ENCODE measurements at regions not wholly inside any gene's neighbourhood (a gene's known extent, or its start where the extent isn't known, plus 50 kb on each side); places are given as distances from the start of the nearest gene placed in this dataset.

DNA sequence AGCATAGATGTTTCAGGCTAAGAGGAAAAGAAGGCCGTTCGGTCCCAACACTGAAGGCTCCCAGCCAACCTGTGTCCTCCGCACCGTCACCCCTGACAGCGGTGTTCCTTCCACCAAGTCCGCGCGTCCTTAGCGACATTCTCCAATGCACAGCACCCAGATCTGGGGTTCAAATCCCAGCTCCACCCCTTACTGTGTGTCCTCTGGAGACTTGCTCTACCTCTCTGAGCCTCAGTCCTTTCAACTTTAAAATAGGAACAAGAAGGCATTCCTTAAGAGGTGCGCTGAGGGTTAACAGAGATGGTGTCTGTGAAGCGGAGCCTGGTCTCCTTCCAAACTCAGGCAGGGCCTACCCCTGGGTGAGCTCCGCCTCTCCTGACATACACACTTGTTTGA lies 224.0 kb downstream of the MN1 start:
- no peak for DNase-seq (ENCODE audit: low spot score, unreplicated experiment)
- no peak overlapping the region for H3K4me3 Mint-ChIP-seq (ENCODE audit: low read depth)
- H3K4me1 Mint-ChIP-seq (ENCODE audit: low read depth) = peaks cover 3% of the 10 kb centered on the region
- TF ChIP-seq, protein P1, sequence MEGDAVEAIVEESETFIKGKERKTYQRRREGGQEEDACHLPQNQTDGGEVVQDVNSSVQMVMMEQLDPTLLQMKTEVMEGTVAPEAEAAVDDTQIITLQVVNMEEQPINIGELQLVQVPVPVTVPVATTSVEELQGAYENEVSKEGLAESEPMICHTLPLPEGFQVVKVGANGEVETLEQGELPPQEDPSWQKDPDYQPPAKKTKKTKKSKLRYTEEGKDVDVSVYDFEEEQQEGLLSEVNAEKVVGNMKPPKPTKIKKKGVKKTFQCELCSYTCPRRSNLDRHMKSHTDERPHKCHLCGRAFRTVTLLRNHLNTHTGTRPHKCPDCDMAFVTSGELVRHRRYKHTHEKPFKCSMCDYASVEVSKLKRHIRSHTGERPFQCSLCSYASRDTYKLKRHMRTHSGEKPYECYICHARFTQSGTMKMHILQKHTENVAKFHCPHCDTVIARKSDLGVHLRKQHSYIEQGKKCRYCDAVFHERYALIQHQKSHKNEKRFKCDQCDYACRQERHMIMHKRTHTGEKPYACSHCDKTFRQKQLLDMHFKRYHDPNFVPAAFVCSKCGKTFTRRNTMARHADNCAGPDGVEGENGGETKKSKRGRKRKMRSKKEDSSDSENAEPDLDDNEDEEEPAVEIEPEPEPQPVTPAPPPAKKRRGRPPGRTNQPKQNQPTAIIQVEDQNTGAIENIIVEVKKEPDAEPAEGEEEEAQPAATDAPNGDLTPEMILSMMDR (IDR thresholded peaks at IDR 0.05; ENCODE audit: unreplicated experiment) = no peak
- H3K27me3 Mint-ChIP-seq = peaks cover 34% of the 10 kb centered on the region
- no peaks in the 10 kb centered on the region for H3K36me3 Mint-ChIP-seq (ENCODE audit: insufficient read depth)
- no peaks in the 10 kb centered on the region for H3K9me3 Mint-ChIP-seq (ENCODE audit: low read depth)
- no peak overlapping the region for H3K27ac Mint-ChIP-seq

DNA sequence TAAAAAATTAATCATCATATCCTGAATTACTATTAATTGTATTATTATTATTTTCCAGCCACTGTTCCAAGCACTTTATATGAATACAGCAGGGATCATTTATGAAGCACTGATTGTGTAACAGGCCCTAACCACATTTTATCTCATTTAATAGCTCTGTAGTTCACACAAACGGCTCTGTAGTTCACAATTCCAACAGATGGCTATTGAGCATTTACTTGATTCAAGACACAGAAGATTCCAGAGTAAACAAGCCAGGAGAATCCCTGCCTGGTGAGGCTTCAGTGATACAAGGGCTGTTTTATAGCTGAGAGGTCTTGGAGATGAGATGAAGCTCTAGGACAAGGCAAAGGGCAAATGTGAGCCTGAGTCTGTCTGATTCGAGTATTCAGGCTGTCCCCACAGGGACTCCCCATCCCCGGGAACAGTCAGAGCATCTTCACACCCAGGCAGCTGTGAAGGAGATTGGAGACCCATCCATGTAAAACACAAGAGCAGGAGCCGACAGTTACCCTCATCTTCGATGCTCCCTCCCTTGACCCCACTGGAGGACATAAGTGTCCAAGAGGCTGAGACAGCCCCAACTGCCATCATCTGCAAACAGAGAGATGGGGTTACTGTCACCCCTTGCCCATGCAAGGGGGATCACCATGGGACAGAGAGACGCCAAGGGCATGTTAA lies 222.5 kb downstream of the MN1 start:
- no peak for DNase-seq (ENCODE audit: low spot score, unreplicated experiment)
- Mint-ChIP-seq H3K4me3 (ENCODE audit: low read depth) (no peak overlapping the region), H3K9me3 (ENCODE audit: low read depth) (no peaks in the 10 kb centered on the region), H3K36me3 (ENCODE audit: insufficient read depth) (no peaks in the 10 kb centered on the region), H3K27ac (no peak overlapping the region), H3K4me1 (ENCODE audit: low read depth) (no peaks in the 10 kb centered on the region), H3K27me3 (peaks cover 37% of the 10 kb centered on the region)
- TF ChIP-seq, protein P1 (IDR thresholded peaks at IDR 0.05; ENCODE audit: unreplicated experiment) = no peak

DNA sequence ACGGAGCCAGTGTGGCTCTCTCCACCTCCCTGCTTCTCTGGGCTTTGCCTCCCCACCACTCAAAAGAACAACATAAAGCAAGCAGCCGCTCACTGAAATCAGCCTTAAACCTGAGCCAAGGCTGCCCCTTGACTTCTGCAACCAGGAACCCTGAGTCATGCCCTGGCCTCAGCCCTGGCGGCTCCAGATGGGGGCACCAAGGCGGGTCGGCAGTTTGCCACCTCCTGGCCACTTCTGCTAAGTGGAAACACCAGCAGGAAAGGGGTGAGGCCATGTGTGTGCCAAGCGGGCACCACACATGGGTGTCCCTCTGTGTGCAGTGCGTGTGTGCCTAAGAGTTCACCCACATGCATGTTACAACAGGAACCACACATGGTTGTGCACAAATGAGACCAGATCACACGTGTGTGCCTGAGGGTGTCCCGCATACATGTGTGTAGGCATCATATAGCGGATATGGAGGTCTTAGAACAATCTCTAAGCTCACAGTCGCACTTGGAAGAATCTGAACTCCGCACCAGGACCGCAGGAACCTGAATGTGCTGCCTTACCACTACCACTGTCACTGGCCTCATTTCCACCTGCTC lies 221.2 kb downstream of the MN1 start:
- H3K9me3 Mint-ChIP-seq (ENCODE audit: low read depth) = no peaks in the 10 kb centered on the region
- no peaks in the 10 kb centered on the region for H3K36me3 Mint-ChIP-seq (ENCODE audit: insufficient read depth)
- no peak for DNase-seq (ENCODE audit: low spot score, unreplicated experiment)
- no peak overlapping the region for H3K27ac Mint-ChIP-seq
- TF ChIP-seq, protein P1 (IDR thresholded peaks at IDR 0.05; ENCODE audit: unreplicated experiment) = no peak
- no peak overlapping the region for H3K4me3 Mint-ChIP-seq (ENCODE audit: low read depth)
- no peaks in the 10 kb centered on the region for H3K4me1 Mint-ChIP-seq (ENCODE audit: low read depth)
- peaks cover 35% of the 10 kb centered on the region for H3K27me3 Mint-ChIP-seq

DNA sequence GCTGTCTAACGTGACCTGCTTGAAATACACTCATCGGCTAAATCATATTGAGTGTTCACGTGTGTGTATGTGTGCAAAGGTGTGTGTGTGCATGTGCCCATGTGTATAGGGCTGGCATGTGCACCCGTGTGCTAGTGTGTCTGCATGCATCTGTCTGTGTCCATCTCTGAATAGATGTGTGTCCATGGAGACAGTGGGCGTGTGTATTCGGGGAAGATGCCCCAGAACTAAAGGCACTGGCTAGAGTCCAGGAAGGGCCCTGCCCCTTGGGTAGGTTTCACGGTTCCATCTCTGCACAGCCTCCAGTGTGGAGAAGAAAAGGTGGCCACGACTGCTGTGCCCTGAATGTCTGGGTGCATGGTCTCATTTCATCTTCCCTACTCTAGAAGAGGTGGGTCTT lies 220.3 kb downstream of the MN1 start:
- H3K4me3 Mint-ChIP-seq (ENCODE audit: low read depth) = no peak overlapping the region
- H3K4me1 Mint-ChIP-seq (ENCODE audit: low read depth) = no peaks in the 10 kb centered on the region
- no peak overlapping the region for H3K27ac Mint-ChIP-seq
- no peaks in the 10 kb centered on the region for H3K36me3 Mint-ChIP-seq (ENCODE audit: insufficient read depth)
- no peaks in the 10 kb centered on the region for H3K9me3 Mint-ChIP-seq (ENCODE audit: low read depth)
- peaks cover 38% of the 10 kb centered on the region for H3K27me3 Mint-ChIP-seq
- TF ChIP-seq, protein P1 (IDR thresholded peaks at IDR 0.05; ENCODE audit: unreplicated experiment) = no peak
- no peak for DNase-seq (ENCODE audit: low spot score, unreplicated experiment)

DNA sequence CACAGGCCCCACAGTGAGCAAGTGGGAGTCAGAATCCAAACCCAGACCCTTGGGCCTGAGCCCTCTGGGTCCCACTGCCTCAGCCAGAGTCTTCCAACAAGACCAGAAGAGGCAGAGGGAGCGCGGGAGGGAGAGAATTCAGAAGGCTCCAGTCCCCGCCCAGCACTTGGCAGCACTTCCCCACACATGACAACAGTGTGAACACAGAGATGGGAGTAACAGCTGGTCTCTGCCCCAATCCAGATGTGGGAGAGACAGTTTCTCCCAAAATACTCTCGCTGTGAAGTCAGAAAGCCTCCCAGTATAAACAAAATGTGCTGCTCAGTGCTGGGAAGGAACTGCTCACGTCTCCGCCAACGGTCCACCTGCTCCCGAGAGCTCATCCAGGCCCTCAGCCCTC lies 219.9 kb downstream of the MN1 start:
- Mint-ChIP-seq H3K4me1 (ENCODE audit: low read depth) (peaks cover 1% of the 10 kb centered on the region), H3K27ac (no peak overlapping the region), H3K27me3 (peaks cover 43% of the 10 kb centered on the region), H3K4me3 (ENCODE audit: low read depth) (no peak overlapping the region), H3K9me3 (ENCODE audit: low read depth) (no peaks in the 10 kb centered on the region), H3K36me3 (ENCODE audit: insufficient read depth) (no peaks in the 10 kb centered on the region)
- TF ChIP-seq, protein P1 (IDR thresholded peaks at IDR 0.05; ENCODE audit: unreplicated experiment) = no peak
- DNase-seq (ENCODE audit: low spot score, unreplicated experiment) = no peak

All from progenitor cell of endocrine pancreas (in vitro differentiated cells).